Thyroid gland (tissue), 4 donors: ENCODE measurements at regions not wholly inside any gene's neighbourhood (a gene's known extent, or its start where the extent isn't known, plus 50 kb on each side); places are given as distances from the start of the nearest gene placed in this dataset.
A peak's percentile ranks its signal among the peaks of the same experiment; 100 is the strongest.

ENCODE experiments used
- DNase-seq, 2 donors: peaks; one replicate each; pipeline ENCODE4 v3.0.0-alpha.2; 2019
- H3K27ac ChIP-seq, 3 donors: fragments of 200-600 bp; sonication (generic); 1 replicate in 2 of 3; 2 replicates in 1 of 3; pipeline ENCODE4 v1.5.1; 2016 to 2019; ENCODE audit warnings: mild to moderate bottlenecking in 1 of 3, moderate library complexity in 1 of 3
- H3K27me3 ChIP-seq: fragments of 200-600 bp; sonication (generic); one replicate; pipeline ENCODE4 v1.5.1; 2019
- H3K36me3 ChIP-seq, 2 donors: fragments of 200-600 bp; sonication (generic); one replicate each; pipeline ENCODE4 v1.5.1; 2016 to 2019
- H3K4me1 ChIP-seq, 2 donors: fragments of 200-600 bp; sonication (generic); one replicate each; pipeline ENCODE4 v1.5.1; 2017 to 2019
- H3K4me3 ChIP-seq, 3 donors: fragments of 200-600 bp; sonication (generic); replicated peaks in 1 of 3; 1 replicate in 2 of 3; 2 replicates in 1 of 3; pipeline ENCODE4 v1.5.1; 2016; ENCODE audit warnings: mild to moderate bottlenecking in 1 of 3
- H3K9me3 ChIP-seq: fragments of 200-600 bp; sonication (generic); one replicate; pipeline ENCODE4 v1.5.1; 2017
- CTCF ChIP-seq, 6 experiments: fragments of 200-600 bp in 3 of 6; fragments of 450-650 bp in 3 of 6; sonication (generic) in 3 of 6; IDR thresholded peaks; one replicate each; pipeline ENCODE4 v1.5.1; 2016 to 2019; ENCODE audit warnings: antibody characterized with exemption in 6 of 6, mild to moderate bottlenecking in 2 of 6, inconsistent platforms in 1 of 6, moderate library complexity in 1 of 6
- POLR2A ChIP-seq, 2 donors: fragments of 450-650 bp; IDR thresholded peaks; one replicate each; pipeline ENCODE4 v1.6.1; 2017; ENCODE audit warnings: antibody characterized with exemption in 2 of 2, mild to moderate bottlenecking in 2 of 2, moderate library complexity in 1 of 2
- WGBS, 2 donors: methylation state at CpG; one replicate each; pipeline ENCODE4 v1.1.5; 2017; 5-methylcytosine and 5-hydroxymethylcytosine counted together
- intact Hi-C: fragments of 100-400 bp; cut with DNase I; formaldehyde crosslinking; loops from one replicate; pipeline ENCODE4 v1.15.1; 2023

- TF ChIP-seq POLR2A (IDR thresholded peaks at IDR 0.05): no peak
- no peak for TF ChIP-seq CTCF (IDR thresholded peaks at IDR 0.05)
- no peaks in the 10 kb centered on the region for H3K27me3 ChIP-seq
- H3K36me3 ChIP-seq: no peaks in the 10 kb centered on the region
- DNase-seq: no peak
- intact Hi-C loops: no loop called here
- peaks cover 6 to 17% of the 10 kb centered on the region in 2 donors for H3K4me1 ChIP-seq
- no peak overlapping the region for H3K4me3 ChIP-seq
- no peaks in the 10 kb centered on the region for H3K9me3 ChIP-seq
- 74 to 83% methylated on average over 3 of the region's 3 CpGs for WGBS, 2 donors
- H3K27ac ChIP-seq: no peak overlapping the region
Observed at GRCh38 chr1:22231068-22231593, 88.2 kb upstream of the WNT4 start.

DNA sequence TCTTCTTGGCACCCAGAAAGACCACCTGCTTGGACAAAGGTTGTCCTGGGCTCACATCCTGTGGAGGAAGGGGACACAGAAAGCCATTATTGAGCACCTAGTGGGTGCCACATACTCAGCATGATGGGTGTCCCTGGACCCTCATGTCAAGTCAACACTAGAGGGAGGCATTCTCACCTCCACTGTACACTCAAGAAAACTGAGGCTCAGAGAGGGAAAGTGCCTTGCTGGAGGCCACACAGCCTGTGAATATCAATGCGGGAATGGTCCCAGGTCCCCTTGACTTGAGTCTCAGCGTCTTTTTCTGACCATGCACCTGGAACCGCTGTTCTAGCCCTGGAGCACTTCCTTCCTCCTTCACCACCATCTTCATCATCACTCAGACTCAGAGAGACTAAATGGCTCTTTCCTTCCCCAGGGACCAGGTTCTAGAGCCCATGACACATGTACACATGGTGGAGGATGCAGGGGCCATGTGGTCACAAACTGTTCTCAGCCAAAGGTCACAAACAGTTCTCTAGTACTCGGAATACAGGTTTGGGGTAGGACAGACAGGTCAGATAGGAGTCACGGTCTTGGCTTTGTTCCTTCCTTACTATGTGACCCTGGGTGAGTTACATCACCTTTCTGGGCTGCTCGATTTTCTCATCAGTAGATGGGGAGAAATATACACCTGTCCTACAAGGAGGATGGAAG lies 89.2 kb upstream of the WNT4 start:
- Histone ChIP-seq H3K27ac (no peak overlapping the region), H3K4me1 (peaks cover 6 to 19% of the 10 kb centered on the region in 2 donors), H3K4me3 (no peak overlapping the region), H3K27me3 (no peaks in the 10 kb centered on the region), H3K36me3 (no peaks in the 10 kb centered on the region), H3K9me3 (no peaks in the 10 kb centered on the region)
- intact Hi-C loops: no loop called here
- DNase-seq: no peak
- TF ChIP-seq CTCF (IDR thresholded peaks at IDR 0.05) (no peak), POLR2A (IDR thresholded peaks at IDR 0.05) (no peak)
- 80 to 82% methylated on average over 6 of the region's 6 CpGs for WGBS, 2 donors

DNA sequence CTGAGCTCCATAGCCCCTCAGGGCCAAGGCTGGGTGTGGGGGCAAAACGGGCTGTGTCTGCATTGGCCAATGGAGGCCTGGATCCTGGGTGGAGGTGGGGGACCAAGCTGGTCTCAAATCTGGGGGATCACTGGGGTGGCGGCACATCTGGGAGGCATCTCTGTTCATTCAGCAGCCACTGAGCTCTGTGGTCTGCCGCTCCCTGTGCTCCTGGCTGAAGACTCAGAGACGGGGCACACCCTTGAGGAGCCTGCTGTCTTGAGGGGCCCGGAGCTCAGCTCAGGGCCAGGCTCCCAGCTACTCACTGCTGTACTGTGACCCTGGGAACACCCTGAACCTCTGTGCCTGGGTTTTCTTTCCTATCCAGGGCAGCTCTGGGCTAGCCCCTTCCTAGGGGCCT lies 90.3 kb upstream of the WNT4 start:
- 92% methylated on average over 3 of the region's 5 CpGs; no CpG with 5 or more reads in 1 of the 2 donors for WGBS, 2 donors
- intact Hi-C loops: no loop called here
- Histone ChIP-seq H3K9me3 (no peaks in the 10 kb centered on the region), H3K27ac (no peak overlapping the region), H3K36me3 (no peaks in the 10 kb centered on the region), H3K4me1 (peaks cover 6 to 21% of the 10 kb centered on the region in 2 donors), H3K4me3 (no peak overlapping the region), H3K27me3 (no peaks in the 10 kb centered on the region)
- DNase-seq: no peak
- no peak for TF ChIP-seq CTCF (IDR thresholded peaks at IDR 0.05)
- no peak for TF ChIP-seq POLR2A (IDR thresholded peaks at IDR 0.05)

DNA sequence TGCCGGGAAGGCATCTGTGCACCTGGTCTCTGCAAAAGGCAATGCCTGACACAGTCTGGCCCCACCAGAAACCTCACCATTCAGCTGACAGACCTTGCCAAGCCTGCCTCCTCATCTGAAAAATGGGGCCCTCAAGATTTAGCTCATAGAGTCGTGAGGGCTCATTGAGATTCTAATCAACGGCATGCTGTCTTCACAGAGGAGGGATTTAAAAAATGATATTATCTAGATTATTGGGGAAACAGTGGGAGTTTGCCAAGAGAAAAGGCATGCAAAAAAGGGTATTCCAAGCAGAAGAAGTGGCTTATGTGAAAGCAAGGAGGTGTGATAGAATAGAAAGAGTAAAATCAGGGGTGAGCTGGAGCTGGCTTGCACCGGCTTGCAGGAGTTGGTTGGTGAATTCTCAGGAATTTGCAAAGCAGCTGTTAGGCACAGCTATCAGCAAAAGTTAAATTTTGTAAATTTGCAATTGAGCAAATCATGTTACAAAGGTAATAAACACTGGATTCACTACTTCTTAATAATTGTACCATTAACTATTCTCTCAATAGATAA lies 91.7 kb upstream of the WNT4 start:
- no peaks in the 10 kb centered on the region for H3K9me3 ChIP-seq
- H3K4me1 ChIP-seq: peaks cover 6 to 21% of the 10 kb centered on the region in 2 donors
- TF ChIP-seq CTCF (IDR thresholded peaks at IDR 0.05): no peak
- 13 to 21% methylated on average over 4 of the region's 4 CpGs for WGBS, 2 donors
- peak; percentile 46 to 55 for DNase-seq
- H3K27me3 ChIP-seq: no peaks in the 10 kb centered on the region
- H3K36me3 ChIP-seq: no peaks in the 10 kb centered on the region
- H3K27ac ChIP-seq: peak overlapping the region in 2 of 3 donors; percentile 24 to 46
- H3K4me3 ChIP-seq: no peak overlapping the region
- intact Hi-C loops: no loop called here

DNA sequence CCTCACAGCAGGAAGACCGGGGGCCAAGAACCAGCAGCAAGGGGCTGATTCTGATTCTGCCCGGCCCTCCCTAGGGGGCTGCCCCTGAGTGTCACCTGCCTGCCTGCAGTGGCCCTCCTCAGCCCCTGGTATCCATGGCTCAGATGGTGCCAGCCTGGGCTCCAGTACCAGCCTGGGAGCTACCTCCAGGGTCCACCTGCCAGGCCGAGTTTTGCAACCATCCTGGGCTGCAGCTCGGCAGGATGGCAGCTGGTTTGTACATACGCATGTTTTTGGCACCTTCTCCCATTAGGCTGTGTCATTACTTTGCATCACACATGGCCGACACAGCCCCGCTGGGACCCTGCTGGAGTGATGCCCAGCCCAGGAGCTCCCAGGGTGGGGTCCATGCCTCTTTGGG lies 93.3 kb upstream of the WNT4 start:
- WGBS, 2 donors: 83 to 94% methylated on average over 2 to 6 of the region's 7 CpGs
- Histone ChIP-seq H3K4me1 (peaks cover 6 to 21% of the 10 kb centered on the region in 2 donors), H3K36me3 (no peaks in the 10 kb centered on the region), H3K27ac (no peak overlapping the region), H3K4me3 (no peak overlapping the region), H3K27me3 (no peaks in the 10 kb centered on the region), H3K9me3 (no peaks in the 10 kb centered on the region)
- intact Hi-C loops: no loop called here
- no peak for TF ChIP-seq CTCF (IDR thresholded peaks at IDR 0.05)
- TF ChIP-seq POLR2A (IDR thresholded peaks at IDR 0.05): no peak
- no peak for DNase-seq
